Adrenal gland (tissue), 5 donors: ENCODE measurements at regions not wholly inside any gene's neighbourhood (a gene's known extent, or its start where the extent isn't known, plus 50 kb on each side); places are given as distances from the start of the nearest gene placed in this dataset.

Experiments
- CTCF ChIP-seq, 6 experiments: fragments of 450-650 bp in 4 of 6; fragments of 200-600 bp in 2 of 6; sonication (generic) in 1 of 6; IDR thresholded peaks; 1 replicate in 5 of 6; 2 replicates in 1 of 6; pipeline versions ENCODE4 v1.5.1 to v1.8.0; 2016 to 2021; ENCODE audit warnings: antibody characterized with exemption in 6 of 6, mild to moderate bottlenecking in 2 of 6, moderate library complexity in 1 of 6
- POLR2A ChIP-seq, 2 donors: fragments of 450-650 bp; IDR thresholded peaks; one replicate each; pipeline ENCODE4 v1.6.1; 2017; ENCODE audit warnings: antibody characterized with exemption in 2 of 2, mild to moderate bottlenecking in 2 of 2, moderate library complexity in 1 of 2
- donor health status: DM: no; HTN: no; CAD: no.

GRCh38 chr2:108167699-108168098, 72.1 kb upstream of the SULT1C3 start:
- TF ChIP-seq CTCF (IDR thresholded peaks at IDR 0.05) (no peak), POLR2A (IDR thresholded peaks at IDR 0.05) (no peak)
